Hindlimb muscle (tissue), 1 donor: ENCODE measurements at regions not wholly inside any gene's neighbourhood (a gene's known extent, or its start where the extent isn't known, plus 50 kb on each side); places are given as distances from the start of the nearest gene placed in this dataset.

Source experiments
- DNase-seq: peaks from one replicate; pipeline ENCODE4 v3.0.0-alpha.2; 2013

GRCh38 chr9:117547904-117548303 lies 133.0 kb upstream of the ASTN2 start:
- DNase-seq: no peak

- DNase-seq: no peak
Observed at GRCh38 chr9:117546894-117547678, 132.2 kb upstream of the ASTN2 start.

GRCh38 chr9:117545846-117546245 lies 131.0 kb upstream of the ASTN2 start:
- no peak for DNase-seq

GRCh38 chr9:117543089-117543488 lies 128.2 kb upstream of the ASTN2 start:
- DNase-seq: no peak

GRCh38 chr9:117542021-117542420 lies 127.2 kb upstream of the ASTN2 start:
- no peak for DNase-seq

GRCh38 chr9:117541181-117541580 lies 126.3 kb upstream of the ASTN2 start:
- DNase-seq: no peak

GRCh38 chr9:117535973-117536372 lies 121.1 kb upstream of the ASTN2 start:
- no peak for DNase-seq

DNA sequence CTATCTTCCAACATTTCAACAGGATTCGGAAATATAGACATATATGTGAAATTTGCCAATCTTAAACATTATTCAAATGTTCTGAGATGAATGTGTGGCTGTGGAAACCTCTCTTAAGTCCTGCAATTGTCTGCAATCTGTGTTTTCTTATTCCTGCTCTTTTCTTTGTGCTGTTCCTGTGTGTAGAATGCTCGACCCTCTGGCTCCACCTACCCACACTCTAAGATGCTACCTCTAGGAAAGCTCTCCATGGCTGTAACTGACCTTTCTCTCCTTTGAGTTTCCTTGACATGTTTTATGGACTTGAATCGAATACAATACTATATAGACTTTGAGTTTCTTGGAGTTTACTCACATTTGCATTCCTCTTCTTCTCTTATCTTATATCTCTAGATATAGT lies 120.6 kb upstream of the ASTN2 start:
- DNase-seq: no peak

- no peak for DNase-seq
Observed at GRCh38 chr9:117528225-117528624, 113.4 kb upstream of the ASTN2 start.

DNA sequence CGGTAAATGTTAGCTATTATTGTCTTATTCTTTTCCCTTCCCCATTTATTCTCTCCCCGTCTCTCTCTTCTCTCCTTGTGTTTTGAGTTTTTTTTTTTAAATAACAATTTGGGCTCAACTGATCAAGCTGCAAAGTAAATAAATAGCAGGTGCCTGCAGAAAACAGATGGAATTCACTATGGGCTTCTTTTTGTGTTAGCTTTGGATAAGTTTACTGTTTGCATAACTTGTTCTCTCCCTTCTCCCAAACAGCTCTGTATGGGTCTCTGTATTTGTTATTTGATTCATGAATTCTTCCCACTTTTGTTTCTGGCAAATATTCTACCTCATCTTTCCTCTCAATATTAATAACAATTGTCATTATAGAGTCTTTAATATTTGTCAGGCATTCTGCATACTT lies 111.8 kb upstream of the ASTN2 start:
- DNase-seq: no peak

- DNase-seq: no peak
Observed at GRCh38 chr9:117523531-117524153, 108.8 kb upstream of the ASTN2 start.

- no peak for DNase-seq
Observed at GRCh38 chr9:117521293-117521692, 106.4 kb upstream of the ASTN2 start.

DNA sequence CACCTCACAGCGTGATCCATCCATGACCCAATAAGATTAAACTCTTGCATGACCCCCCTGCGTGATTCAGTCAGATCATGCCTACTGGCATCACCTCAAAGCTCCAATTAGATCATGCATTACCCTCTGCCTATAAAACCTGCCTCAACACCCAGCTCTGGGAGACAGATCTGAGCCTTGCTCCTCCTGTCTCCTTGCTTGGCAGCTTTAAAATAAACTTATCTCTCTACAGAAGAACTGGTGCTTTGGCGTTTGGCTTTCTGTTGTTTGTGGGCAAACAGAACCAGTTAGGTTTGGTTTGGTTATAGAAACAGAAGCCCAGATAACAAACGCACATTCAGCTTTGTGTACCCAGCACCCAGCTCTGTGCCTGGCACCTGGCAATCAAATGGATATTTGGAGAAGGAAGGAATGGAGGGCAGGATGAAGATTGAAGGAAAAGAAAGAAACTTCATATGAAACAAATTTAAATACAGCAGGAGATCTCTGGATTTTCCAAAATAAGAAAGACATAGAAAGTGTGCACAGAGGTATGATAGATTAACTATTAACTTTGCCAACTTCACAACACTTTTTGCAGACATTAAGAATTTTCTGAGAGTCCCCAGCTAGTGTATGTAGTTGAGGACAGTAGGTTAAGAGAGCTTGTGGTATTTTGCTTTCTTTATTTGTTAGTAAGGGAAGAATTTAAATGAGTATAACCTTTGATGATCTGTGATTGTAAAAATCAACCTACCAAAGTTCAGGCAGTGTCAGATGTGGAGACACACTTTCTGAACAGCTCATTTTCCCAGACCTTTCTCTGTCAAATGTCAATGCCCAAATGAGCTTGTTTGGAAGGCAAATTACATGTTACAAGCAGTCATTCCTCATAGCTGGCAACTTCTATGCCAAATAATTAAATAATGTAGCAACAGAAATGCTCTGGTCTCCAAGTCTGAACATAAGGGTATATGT lies 102.1 kb upstream of the ASTN2 start:
- no peak for DNase-seq

DNA sequence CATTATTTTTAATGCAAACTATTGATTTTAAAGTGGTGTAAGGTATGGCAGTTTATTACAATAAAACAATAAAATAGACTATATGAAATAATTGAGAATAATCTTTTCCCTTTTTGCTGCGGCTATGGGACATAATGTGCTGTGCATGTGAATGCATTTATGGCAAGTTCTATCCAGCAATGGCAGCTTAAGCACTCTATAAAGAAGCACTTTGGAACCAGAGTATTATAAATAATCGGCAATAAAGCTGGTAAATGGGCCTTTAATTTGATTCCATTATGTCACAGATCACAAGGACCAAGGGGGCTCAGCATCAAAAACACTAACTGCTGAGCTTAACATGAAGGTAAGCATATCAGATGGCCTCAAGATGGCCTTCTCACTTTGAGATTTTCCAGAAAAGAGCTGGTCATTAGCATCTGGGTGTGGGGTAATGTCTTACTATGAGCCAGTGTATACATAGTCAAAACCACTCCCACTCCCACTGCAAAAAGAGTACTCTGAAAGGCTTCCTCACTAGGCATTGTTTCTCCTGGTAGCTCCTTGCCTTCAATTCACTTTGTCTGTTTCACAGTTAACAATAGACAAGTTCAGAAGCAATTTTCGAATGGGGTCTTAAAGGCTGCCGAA lies 97.1 kb upstream of the ASTN2 start:
- DNase-seq: no peak

DNA sequence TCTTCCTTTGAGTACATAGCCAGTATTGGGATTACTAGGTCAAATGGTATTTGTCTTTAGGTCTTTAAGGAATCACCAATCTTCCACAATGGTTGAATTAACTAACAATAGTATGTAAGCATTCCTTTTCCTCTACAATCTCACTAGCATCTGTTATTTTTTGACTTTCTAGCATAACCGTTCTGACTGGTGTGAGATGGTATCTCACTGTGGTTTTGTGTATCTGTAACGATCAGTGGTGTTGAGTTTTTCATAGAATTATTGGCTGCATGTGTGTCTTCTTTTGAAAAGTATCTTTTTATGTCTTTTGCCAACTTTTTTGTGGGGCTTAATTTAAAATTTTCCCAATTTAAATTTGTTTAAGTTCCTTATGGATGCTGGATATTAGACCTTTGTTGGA lies 81.5 kb upstream of the ASTN2 start:
- no peak for DNase-seq

- no peak for DNase-seq
Observed at GRCh38 chr9:117494401-117495090, 79.7 kb upstream of the ASTN2 start.

GRCh38 chr9:117492476-117492875 lies 77.6 kb upstream of the ASTN2 start:
- DNase-seq: no peak

GRCh38 chr9:117491491-117491890 lies 76.6 kb upstream of the ASTN2 start:
- DNase-seq: no peak

DNA sequence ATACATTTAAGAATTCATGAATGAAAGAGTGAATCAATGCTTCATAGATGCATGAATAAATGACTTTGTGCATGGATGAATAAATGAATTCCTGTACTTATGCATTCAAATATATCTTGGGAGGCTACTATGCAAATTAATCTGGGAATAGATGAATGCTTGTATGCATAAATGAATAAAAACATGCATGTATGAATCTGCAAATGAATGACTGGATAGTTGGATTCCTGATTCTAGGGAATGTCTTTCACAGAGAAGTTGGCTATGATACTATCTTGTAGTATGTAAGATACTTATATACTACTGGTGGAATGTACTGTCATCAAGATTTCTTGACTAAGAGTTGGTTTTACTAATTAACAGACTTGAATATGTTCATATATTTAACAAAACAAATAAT lies 75.3 kb upstream of the ASTN2 start:
- no peak for DNase-seq

DNA sequence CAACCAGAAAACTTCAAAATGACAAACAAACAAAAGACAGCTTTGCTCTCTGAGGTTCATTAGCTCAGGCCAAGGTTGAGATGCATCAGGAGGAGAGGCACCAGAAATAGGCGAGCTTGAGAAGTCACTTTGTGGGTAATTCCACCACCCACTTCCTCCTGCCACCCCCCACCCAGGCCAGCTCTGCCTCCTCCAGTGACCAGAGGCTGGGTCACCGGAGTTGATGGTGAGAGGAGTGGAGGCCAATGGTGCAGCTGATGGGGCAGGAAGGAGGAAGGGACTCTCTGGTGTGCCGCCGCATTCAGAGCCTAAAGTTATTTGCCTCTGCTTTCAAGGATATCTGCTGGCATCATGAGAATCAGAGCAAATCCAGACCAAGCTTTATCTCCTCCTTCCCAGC lies 73.8 kb upstream of the ASTN2 start:
- DNase-seq: no peak

DNA sequence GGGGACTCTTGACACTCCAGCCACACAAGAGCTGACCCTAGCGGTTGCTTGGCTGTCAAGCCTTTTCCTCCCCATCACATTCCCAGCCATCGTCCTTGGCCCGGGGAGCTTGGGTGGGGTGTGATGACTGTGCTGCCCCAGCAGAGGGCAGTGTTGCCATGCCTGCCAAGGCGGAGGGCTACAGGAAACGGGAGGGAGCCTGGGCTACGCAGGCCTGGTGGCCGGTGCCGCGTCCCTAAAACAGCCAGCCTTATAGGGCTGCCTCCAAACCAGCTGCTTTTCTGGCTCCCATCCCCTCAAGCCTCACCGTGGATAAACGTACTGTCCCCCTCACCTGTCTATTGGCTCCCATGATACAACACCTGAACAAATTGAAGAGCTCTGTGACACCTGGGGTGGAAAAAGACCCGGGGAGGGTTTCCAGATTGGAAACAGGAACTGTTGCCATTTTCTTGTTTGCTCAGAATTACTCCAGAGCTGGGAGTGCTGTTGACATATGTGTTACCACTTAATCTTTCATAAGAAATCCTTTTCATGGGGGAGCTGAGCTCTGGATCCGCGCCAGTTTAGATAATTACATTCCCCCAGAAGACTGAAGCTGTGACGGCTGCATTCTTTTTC lies 72.8 kb upstream of the ASTN2 start:
- peak; percentile 54 for DNase-seq

- DNase-seq: no peak
Observed at GRCh38 chr9:117486426-117486825, 71.6 kb upstream of the ASTN2 start.
